ENCODE measurements at regions not wholly inside any gene's neighbourhood (a gene's known extent, or its start where the extent isn't known, plus 50 kb on each side); places are given as distances from the start of the nearest gene placed in this dataset.
A peak's percentile ranks its signal among the peaks of the same experiment; 100 is the strongest.

DNA sequence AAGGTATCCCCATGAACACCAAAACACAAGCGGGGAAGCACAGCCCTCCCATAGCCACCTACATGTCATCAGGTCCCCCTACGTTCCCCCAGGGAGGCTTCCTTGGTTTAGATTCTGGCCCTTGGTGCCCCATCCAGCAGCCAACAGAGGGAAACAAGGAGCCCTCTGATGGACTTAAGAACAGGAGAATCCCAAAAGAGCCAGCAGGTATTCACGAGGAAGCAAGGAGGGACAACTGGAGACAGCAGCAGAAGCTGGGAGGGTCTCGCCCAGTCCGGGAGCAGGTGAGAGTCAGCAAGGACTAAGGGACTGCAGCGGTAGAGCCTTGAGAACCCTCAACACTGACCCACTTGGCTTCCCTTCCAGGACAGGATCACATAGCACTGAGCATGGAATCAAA lies 58.4 kb upstream of the TOP1 start:
- no peak overlapping the region for H3K27ac ChIP-seq
- TF ChIP-seq POLR2A (IDR thresholded peaks at IDR 0.05) (no peak), POLR2AphosphoS5 (IDR thresholded peaks at IDR 0.05) (no peak)
- TF ChIP-seq, protein P1, sequence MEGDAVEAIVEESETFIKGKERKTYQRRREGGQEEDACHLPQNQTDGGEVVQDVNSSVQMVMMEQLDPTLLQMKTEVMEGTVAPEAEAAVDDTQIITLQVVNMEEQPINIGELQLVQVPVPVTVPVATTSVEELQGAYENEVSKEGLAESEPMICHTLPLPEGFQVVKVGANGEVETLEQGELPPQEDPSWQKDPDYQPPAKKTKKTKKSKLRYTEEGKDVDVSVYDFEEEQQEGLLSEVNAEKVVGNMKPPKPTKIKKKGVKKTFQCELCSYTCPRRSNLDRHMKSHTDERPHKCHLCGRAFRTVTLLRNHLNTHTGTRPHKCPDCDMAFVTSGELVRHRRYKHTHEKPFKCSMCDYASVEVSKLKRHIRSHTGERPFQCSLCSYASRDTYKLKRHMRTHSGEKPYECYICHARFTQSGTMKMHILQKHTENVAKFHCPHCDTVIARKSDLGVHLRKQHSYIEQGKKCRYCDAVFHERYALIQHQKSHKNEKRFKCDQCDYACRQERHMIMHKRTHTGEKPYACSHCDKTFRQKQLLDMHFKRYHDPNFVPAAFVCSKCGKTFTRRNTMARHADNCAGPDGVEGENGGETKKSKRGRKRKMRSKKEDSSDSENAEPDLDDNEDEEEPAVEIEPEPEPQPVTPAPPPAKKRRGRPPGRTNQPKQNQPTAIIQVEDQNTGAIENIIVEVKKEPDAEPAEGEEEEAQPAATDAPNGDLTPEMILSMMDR (IDR thresholded peaks at IDR 0.05), result no peak
- H3K9me3 ChIP-seq, result no peaks in the 10 kb centered on the region
- intact Hi-C loops (cut with DNase I; ENCODE audit: low total_unique reads), result no loop called here
- H3K36me3 ChIP-seq, result no peaks in the 10 kb centered on the region
- H3K27me3 ChIP-seq, result no peaks in the 10 kb centered on the region
- DNase-seq (ENCODE audit: low spot score in 2 of 2), result peak in 1 of 2 donors; percentile 11
- no peaks in the 10 kb centered on the region for H3K4me1 ChIP-seq
- H3K4me3 ChIP-seq, result no peak overlapping the region

DNA sequence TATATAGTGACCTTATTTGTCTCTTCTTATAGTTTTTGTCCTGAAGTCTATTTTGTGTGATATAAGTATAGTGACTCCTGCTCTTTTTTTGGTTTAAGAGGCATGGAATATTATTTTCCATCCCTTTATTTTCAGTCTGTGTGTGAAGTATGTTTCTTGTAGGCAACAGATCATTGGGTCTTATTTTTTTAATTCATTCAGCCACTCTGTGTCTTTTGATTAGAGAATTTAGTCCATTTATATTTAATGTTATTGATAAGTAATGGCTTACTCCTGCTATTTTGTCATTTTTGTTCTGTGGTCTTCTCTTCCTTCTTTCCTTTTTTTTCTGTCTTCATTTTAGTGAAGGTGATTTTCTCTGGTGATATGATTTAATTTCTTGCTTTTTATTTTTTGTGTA lies 51.4 kb upstream of the TOP1 start:
- Histone ChIP-seq H3K4me1 (no peaks in the 10 kb centered on the region), H3K27ac (no peak overlapping the region), H3K9me3 (peaks cover 0 to 16% of the 10 kb centered on the region in 2 donors), H3K36me3 (no peaks in the 10 kb centered on the region), H3K4me3 (no peak overlapping the region), H3K27me3 (no peaks in the 10 kb centered on the region)
- intact Hi-C loops (cut with DNase I; ENCODE audit: low total_unique reads), result no loop called here
- no peak for DNase-seq (ENCODE audit: low spot score in 2 of 2)
- no peak for TF ChIP-seq POLR2AphosphoS5 (IDR thresholded peaks at IDR 0.05)
- TF ChIP-seq, protein P1 (IDR thresholded peaks at IDR 0.05), result no peak
- no peak for TF ChIP-seq POLR2A (IDR thresholded peaks at IDR 0.05)

GRCh38 chr20:40978761-40979160 lies 49.9 kb upstream of the TOP1 start:
- no peak for TF ChIP-seq POLR2AphosphoS5 (IDR thresholded peaks at IDR 0.05)
- TF ChIP-seq, protein P1 (IDR thresholded peaks at IDR 0.05), result no peak
- TF ChIP-seq POLR2A (IDR thresholded peaks at IDR 0.05), result no peak
- Histone ChIP-seq H3K9me3 (peaks cover 0 to 16% of the 10 kb centered on the region in 2 donors), H3K27ac (no peak overlapping the region), H3K27me3 (no peaks in the 10 kb centered on the region), H3K4me1 (no peaks in the 10 kb centered on the region), H3K4me3 (no peak overlapping the region), H3K36me3 (no peaks in the 10 kb centered on the region)
- DNase-seq (ENCODE audit: low spot score in 2 of 2), result no peak
- intact Hi-C loops (cut with DNase I; ENCODE audit: low total_unique reads), result no loop called here

All from breast epithelium (tissue), 4 donors.